AG10803 (cell line): ENCODE measurements at regions not wholly inside any gene's neighbourhood (a gene's known extent, or its start where the extent isn't known, plus 50 kb on each side); places are given as distances from the start of the nearest gene placed in this dataset.
"Not testable (repeated sequence)": the region's sequence is repeated elsewhere in the genome, so short reads cannot be mapped to it uniquely, and the experiment has no call there.

Experiments
- DNase-seq: peaks from one replicate; pipeline ENCODE4 v3.0.0; 2010; ENCODE audit warnings: low read depth
- H3K4me3 ChIP-seq: 2 replicates; pipeline ENCODE4 v1.5.1; 2011; ENCODE audit warnings: mild to moderate bottlenecking, low read length, control low read depth
- CTCF ChIP-seq: conservative IDR thresholded peaks from 2 replicates; pipeline ENCODE4 v1.5.1; 2011; ENCODE audit warnings: mild to moderate bottlenecking, low read length, control low read depth, inconsistent platforms

GRCh38 chr13:86491121-86491520, 691.9 kb upstream of the SLITRK6 start:
- no peak overlapping the region for H3K4me3 ChIP-seq
- no peak for DNase-seq
- TF ChIP-seq CTCF = no peak

GRCh38 chr13:86501931-86502330, 702.7 kb upstream of the SLITRK6 start:
- DNase-seq, H3K4me3 ChIP-seq: not testable (repeated sequence)

- no peak overlapping the region for H3K4me3 ChIP-seq
- DNase-seq = no peak
- TF ChIP-seq CTCF = no peak
Measured at GRCh38 chr13:86510792-86511191, 711.6 kb upstream of the SLITRK6 start.

GRCh38 chr13:86541461-86541860, 742.2 kb upstream of the SLITRK6 start:
- H3K4me3 ChIP-seq = no peak overlapping the region
- TF ChIP-seq CTCF = no peak
- no peak for DNase-seq

- DNase-seq = no peak
- H3K4me3 ChIP-seq = no peak overlapping the region
- TF ChIP-seq CTCF = no peak
Measured at GRCh38 chr13:86554066-86554465, 754.8 kb upstream of the SLITRK6 start.

GRCh38 chr13:86559901-86560300, 760.7 kb upstream of the SLITRK6 start:
- no peak overlapping the region for H3K4me3 ChIP-seq
- no peak for TF ChIP-seq CTCF
- DNase-seq = no peak

GRCh38 chr13:86562866-86563265, 763.6 kb upstream of the SLITRK6 start:
- DNase-seq = no peak
- no peak for TF ChIP-seq CTCF
- no peak overlapping the region for H3K4me3 ChIP-seq

- H3K4me3 ChIP-seq = no peak overlapping the region
- peak; percentile 43 for DNase-seq
- TF ChIP-seq CTCF = no peak
Measured at GRCh38 chr13:86563308-86563707, 764.1 kb upstream of the SLITRK6 start.
